GM19351 (cell line): ENCODE measurements at regions not wholly inside any gene's neighbourhood (a gene's known extent, or its start where the extent isn't known, plus 50 kb on each side); places are given as distances from the start of the nearest gene placed in this dataset.

Experiments used
- ATAC-seq: cut with Tn5 transposase; IDR thresholded peaks from one replicate; pipeline ENCODE4 v1.9.1; 2021; ENCODE audit warnings: mild to moderate bottlenecking, moderate library complexity; ENCODE audit not compliant: unreplicated experiment

- ATAC-seq = no peak
These were observed 611.8 kb downstream of the BRD1 start for GRCh38 chr22:49215840-49216239.

DNA sequence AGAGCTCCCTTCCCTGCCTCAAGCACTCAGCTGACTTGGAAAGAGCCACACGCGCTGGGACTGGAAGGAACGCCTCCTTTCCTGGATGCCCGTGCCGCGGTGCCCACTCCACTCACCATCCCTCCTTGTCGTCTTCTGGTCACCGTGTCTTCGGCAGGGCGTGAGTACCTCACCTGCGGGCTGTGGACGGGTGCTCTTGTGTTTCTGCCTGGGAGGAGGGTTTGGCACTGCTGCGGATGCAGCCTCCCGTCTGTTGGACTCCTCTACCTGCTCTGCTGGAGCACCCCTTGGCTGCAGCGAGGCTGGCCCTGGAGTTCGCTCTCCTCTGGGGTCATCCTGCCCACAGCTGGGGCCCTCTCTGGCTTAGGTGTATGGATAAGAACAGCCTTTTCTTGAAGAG, 612.7 kb downstream of the BRD1 start:
- ATAC-seq = no peak

- no peak for ATAC-seq
These were observed 613.8 kb downstream of the BRD1 start for GRCh38 chr22:49213731-49214352.

- no peak for ATAC-seq
These were observed 615.2 kb downstream of the BRD1 start for GRCh38 chr22:49212466-49212865.

GRCh38 chr22:49212002-49212401, 615.7 kb downstream of the BRD1 start:
- ATAC-seq = no peak

GRCh38 chr22:49211176-49211575, 616.5 kb downstream of the BRD1 start:
- no peak for ATAC-seq

DNA sequence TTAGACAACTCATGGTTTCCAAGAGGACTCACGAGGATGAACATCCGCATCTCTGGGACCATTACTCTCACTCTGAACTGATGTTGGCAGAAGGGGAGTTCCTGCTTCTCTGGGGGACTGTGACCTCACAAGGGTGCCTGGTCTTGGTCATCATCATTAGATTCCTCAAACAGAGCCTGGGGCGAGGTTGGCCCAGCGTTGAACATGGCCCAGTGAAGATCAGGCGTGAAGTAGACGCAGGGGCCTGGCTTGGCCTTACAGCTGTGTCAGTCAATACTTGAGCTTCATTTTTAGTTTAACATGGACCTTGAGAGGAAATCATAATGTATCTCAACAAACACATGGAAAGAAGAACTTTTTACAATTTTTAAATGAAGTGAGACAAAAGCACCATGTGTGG, 617.1 kb downstream of the BRD1 start:
- no peak for ATAC-seq

DNA sequence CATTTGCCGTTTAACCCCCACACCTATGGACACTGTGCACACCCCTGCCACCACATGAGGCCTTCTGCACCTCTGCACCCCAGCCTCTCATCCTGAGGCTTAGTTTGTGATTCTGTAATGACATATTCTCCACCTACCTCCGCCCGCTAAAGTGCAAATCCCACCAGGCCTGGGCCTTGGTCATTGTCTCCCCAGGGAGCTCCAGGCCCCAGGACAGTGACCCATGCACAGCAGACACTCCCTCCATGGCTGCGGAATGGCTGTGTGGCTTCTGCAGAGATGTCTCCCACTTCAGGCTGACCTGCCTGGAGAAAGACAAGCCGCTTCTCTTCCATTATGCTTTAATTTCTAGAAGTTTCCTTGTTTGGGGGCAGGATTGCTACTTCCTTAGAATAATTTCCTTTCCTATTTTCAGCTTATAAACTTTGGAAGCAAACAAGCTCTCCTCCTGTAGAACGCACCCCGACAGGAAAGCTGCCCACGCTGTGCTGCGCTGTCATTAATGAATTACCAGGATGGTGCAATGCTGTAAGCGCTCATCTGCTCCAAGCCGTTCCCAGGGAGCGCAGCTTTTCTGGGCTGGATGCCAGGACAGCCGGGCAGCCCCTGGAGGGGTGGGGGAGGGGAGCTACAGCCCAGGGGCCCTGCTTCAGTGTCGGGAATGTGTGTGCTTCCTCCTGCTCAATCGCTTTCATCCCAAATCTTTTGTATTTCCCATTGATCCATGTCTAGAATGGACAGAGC, 618.0 kb downstream of the BRD1 start:
- ATAC-seq = no peak

GRCh38 chr22:49208768-49209252, 618.9 kb downstream of the BRD1 start:
- no peak for ATAC-seq

- no peak for ATAC-seq
These were observed 619.7 kb downstream of the BRD1 start for GRCh38 chr22:49208004-49208402.

DNA sequence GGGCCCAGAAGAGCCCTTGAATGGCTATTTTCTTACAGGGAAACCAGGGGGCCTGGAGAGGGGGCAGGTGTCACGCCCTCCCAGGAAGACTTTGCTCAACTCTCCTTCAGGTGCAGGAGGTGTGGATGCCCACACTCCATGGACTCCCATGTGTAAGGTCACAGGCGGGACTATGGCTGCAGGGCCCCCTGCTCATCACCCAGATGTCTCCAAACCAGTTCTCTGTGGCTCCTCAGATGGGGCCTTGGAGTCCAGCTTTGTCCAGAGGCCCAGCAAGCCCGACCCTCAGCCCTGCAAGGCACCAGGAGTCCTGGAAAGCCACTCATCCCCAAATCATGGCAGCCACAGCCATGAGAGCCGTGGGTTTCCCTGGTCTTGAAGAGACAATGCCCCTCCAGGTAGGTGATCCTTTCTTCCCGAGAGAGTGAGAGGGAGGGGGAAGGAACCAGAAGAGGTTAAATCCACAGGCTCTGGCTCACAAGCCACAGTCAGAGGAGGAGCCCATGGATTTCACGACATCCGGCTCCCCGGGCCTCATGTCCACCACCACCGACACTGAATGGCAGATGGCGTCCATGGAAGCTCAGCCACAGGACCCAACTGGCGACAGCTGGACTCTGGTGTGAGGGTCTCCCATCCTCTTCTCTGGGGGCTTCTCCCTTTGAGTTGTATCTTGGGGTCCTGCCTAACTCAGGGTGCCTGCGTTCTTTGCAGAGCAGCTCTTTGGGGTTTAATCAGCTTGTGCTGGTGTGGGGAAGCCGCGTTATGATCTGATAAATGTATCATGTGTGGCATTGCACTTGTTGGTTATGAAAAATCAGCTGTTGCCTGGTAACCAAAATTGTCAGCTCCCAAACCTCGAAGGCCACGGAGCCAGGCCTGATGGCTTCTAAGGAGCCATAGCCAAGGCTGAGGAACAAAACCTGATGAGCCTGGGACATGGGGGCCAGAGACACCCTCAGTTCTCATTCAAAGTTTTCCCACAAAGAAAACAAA, 620.4 kb downstream of the BRD1 start:
- no peak for ATAC-seq

DNA sequence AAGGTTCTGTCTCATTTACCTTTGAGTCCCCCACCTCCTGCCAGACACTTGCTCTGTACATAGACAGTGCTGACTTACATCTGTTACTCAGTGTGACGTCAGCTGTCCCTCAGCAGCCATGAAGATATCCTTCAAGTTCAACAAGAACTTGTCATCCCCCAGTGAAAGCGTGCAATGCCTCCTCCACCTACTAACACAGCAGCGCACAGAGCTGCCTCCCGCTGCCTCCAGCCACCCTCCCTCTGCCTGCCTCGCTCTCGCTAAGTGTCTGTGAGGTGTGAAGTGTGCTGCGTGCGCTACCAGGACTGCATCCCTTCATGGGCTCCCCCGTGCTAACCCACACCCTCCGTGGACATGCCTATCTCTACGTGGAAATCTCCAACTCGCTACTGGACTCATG, 621.4 kb downstream of the BRD1 start:
- no peak for ATAC-seq

- no peak for ATAC-seq
These were observed 622.2 kb downstream of the BRD1 start for GRCh38 chr22:49205483-49205800.

GRCh38 chr22:49204599-49205482, 622.8 kb downstream of the BRD1 start:
- no peak for ATAC-seq

- ATAC-seq = no peak
These were observed 623.6 kb downstream of the BRD1 start for GRCh38 chr22:49203859-49204598.

DNA sequence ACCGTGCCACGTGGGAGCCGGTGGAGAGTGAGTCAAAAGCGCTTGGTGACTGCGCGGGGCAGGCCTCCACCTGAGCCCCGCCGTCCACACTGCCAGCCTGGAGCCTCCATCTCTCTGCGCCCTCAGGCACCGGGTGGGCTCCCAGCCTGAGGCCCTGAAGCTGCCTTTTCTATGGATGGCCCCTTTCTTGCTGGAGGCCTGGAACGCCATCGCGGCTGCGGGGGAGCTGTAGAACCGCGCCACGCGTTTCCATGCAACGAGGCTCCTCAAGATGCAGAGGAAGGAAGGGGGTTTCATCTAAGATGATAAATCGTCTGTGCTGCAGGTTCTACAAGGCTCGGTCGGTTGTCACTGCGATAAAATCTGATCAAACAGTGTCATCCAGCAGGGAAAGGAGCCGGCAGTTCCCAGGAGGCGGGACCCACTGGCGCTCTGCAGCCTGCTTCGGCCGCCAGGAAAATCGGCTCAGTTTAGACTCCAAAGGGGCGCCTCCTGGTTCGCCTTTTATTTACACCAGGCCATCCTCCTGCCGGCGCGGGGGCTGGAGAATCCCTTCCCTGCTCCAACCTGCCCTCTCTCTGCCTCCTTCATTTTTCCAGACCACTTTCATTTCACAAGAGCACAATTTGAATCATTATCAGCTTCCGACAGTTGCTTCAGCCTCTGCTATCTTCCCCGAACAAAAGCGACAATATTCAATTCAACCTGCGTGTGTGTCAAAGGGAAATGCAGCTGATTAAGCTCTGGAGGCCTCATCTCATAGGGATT, 624.4 kb downstream of the BRD1 start:
- ATAC-seq = no peak

GRCh38 chr22:49202226-49202625, 625.4 kb downstream of the BRD1 start:
- no peak for ATAC-seq

DNA sequence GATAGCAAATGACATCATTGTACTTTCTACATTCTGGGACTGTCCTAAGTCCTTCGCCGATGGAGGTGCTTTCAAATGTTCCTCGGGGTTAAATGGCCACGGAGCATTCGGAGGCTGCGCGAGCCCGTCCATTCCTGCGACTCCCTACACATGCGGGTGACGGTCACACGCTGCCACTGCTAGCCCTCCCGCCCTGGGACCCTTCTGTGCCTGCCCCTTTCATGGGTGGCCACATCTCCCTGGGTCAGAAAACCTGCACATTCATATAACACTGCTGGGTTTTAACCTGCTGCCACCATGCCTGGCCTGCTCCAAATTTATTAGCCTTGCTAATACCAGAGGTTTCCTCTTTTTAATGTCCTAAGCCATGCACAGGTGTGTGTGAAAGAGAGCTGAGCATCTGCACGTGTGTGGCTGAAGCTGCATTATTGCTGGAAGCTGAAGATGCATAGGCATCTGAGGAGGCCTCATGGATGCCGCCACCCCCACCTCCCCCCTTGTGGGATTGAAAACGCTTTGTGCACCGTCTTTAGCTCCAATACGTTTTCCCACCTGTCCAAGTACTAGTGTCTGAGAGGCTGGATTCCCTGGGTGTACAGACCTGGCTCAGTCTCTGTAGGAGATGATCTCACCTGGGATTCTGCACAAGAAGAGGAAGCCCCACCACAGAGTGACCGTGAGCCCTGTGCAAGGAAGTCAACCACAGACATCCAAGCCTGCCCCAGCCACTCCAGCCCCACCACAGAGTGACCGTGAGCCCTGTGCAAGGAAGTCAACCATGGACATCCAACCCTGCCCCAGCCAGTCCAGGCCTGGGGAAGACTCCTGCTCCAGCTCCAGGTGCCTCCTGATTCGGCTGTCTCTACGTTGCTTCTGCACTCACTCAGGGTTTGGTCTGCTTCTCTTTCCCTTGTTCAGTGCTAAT, 626.4 kb downstream of the BRD1 start:
- ATAC-seq = no peak
